CD4-positive, alpha-beta T cell (primary cell): ENCODE measurements at regions not wholly inside any gene's neighbourhood (a gene's known extent, or its start where the extent isn't known, plus 50 kb on each side); places are given as distances from the start of the nearest gene placed in this dataset.

Source experiments
- ATAC-seq: fragments of 200-7000 bp; cut with Tn5 transposase; one replicate; pipeline ENCODE4 v1.10.0; 2022; ENCODE audit warnings: mild to moderate bottlenecking; ENCODE audit not compliant: poor library complexity
- CTCF ChIA-PET: fragments of 350-600 bp; sonication (Branson Sonifier 250); formaldehyde crosslinking; loops from one replicate; lab custom pipeline; 2021; ENCODE audit warnings: antibody characterized with exemption, inconsistent platforms; lab: Charles Lee
- POLR2A ChIA-PET: fragments of 350-600 bp; sonication (Branson Sonifier 250); formaldehyde crosslinking; loops from one replicate; lab custom pipeline; 2021; ENCODE audit warnings: antibody characterized with exemption, inconsistent platforms; lab: Charles Lee
- DNase-seq, 14 experiments: peaks; one replicate each; pipeline ENCODE4 v3.0.0-alpha.2; 2013 to 2020; ENCODE audit warnings: mixed read lengths in 2 of 14
- H3K27ac ChIP-seq, 2 donors: one replicate each; pipeline versions ENCODE4 v1.5.1 to v1.7.0; 2013; ENCODE audit warnings: low read length in 2 of 2, low read depth in 1 of 2, mild to moderate bottlenecking in 1 of 2
- H3K27me3 ChIP-seq, 2 experiments: 1 replicate in 1 of 2; 2 replicates in 1 of 2; pipeline versions ENCODE4 v1.6.1 to v1.7.0; 2013; ENCODE audit warnings: low read length in 2 of 2, control low read depth in 1 of 2, mild to moderate bottlenecking in 1 of 2, moderate library complexity in 1 of 2; ENCODE audit not compliant: insufficient read depth in 2 of 2, control insufficient read depth in 1 of 2
- H3K36me3 ChIP-seq: one replicate; pipeline ENCODE4 v1.6.1; 2013; ENCODE audit warnings: low read length, control low read depth; ENCODE audit not compliant: insufficient read depth
- H3K4me1 ChIP-seq: one replicate; pipeline ENCODE4 v1.6.1; 2013; ENCODE audit warnings: low read length, control low read depth; ENCODE audit not compliant: insufficient read depth
- H3K4me3 ChIP-seq: one replicate; pipeline ENCODE4 v1.5.1; 2013; ENCODE audit warnings: mild to moderate bottlenecking, low read length, moderate library complexity
- H3K9me3 ChIP-seq, 2 experiments: 1 replicate in 1 of 2; 2 replicates in 1 of 2; pipeline versions ENCODE4 v1.6.1 to v1.7.0; 2013; ENCODE audit warnings: low read length in 2 of 2, mild to moderate bottlenecking in 2 of 2, control low read depth in 1 of 2, moderate library complexity in 1 of 2; ENCODE audit not compliant: control insufficient read depth in 1 of 2, insufficient read depth in 1 of 2
- H3K27ac Mint-ChIP-seq: one replicate; pipeline ENCODE4 v1.8.0; 2020; ENCODE audit warnings: mixed read lengths
- H3K27me3 Mint-ChIP-seq: one replicate; pipeline ENCODE4 v1.8.0; 2021; ENCODE audit warnings: mixed read lengths
- H3K36me3 Mint-ChIP-seq: one replicate; pipeline ENCODE4 v1.8.0; 2021; ENCODE audit warnings: low read depth, mixed read lengths
- H3K4me1 Mint-ChIP-seq: one replicate; pipeline ENCODE4 v1.8.0; 2021; ENCODE audit warnings: low read depth, mixed read lengths
- H3K4me3 Mint-ChIP-seq: one replicate; pipeline ENCODE4 v1.8.0; 2020; ENCODE audit warnings: mild to moderate bottlenecking, mixed read lengths
- H3K9me3 Mint-ChIP-seq: one replicate; pipeline ENCODE4 v1.8.0; 2020; ENCODE audit warnings: mixed read lengths
- CTCF ChIP-seq: fragments of 200-600 bp; IDR thresholded peaks from one replicate; pipeline ENCODE4 v1.8.0; 2022; ENCODE audit warnings: antibody characterized with exemption, mild to moderate bottlenecking
- intact Hi-C, 2 experiments: fragments of 100-400 bp; cut with DNase I in 1 of 2; cut with micrococcal nuclease in 1 of 2; formaldehyde crosslinking; loops; one replicate each; pipeline versions ENCODE4 v1.15.1 to v1.9.0; 2023 to 2025; cut with DNase I, micrococcal nuclease

GRCh38 chr3:182636646-182637045 lies 156.7 kb upstream of the ATP11B start:
- H3K27ac Mint-ChIP-seq: no peak overlapping the region
- ChIA-PET POLR2A (no interaction called here), CTCF (interaction anchor here (0.8 kb wide), 1 partner anchor 8 kb away, joined by 3 read pairs; no protein-coding TSS in a partner anchor)
- Histone ChIP-seq H3K27ac (no peak overlapping the region), H3K9me3 (no peaks in the 10 kb centered on the region), H3K27me3 (peaks cover 0 to 7% of the 10 kb centered on the region in 2 experiments), H3K36me3 (no peaks in the 10 kb centered on the region), H3K4me3 (no peak overlapping the region), H3K4me1 (no peaks in the 10 kb centered on the region)
- H3K36me3 Mint-ChIP-seq: no peaks in the 10 kb centered on the region
- intact Hi-C loops: no loop called here
- TF ChIP-seq CTCF: no peak
- no peaks in the 10 kb centered on the region for H3K9me3 Mint-ChIP-seq
- no peaks in the 10 kb centered on the region for H3K4me1 Mint-ChIP-seq
- peaks cover 18% of the 10 kb centered on the region for H3K27me3 Mint-ChIP-seq
- ATAC-seq (no peak), DNase-seq (no peak)
- no peak overlapping the region for H3K4me3 Mint-ChIP-seq

GRCh38 chr3:182637350-182638110 lies 155.8 kb upstream of the ATP11B start:
- CTCF ChIA-PET: interaction anchor here (0.8 kb wide), 1 partner anchor 9 kb away, joined by 3 read pairs; no protein-coding TSS in a partner anchor
- H3K27ac ChIP-seq: no peak overlapping the region
- Mint-ChIP-seq H3K4me3 (no peak overlapping the region), H3K27ac (no peak overlapping the region), H3K4me1 (no peaks in the 10 kb centered on the region), H3K9me3 (no peaks in the 10 kb centered on the region), H3K27me3 (peaks cover 20% of the 10 kb centered on the region), H3K36me3 (no peaks in the 10 kb centered on the region)
- no peaks in the 10 kb centered on the region for H3K9me3 ChIP-seq
- H3K4me1 ChIP-seq: no peaks in the 10 kb centered on the region
- peaks cover 0 to 7% of the 10 kb centered on the region in 2 experiments for H3K27me3 ChIP-seq
- no peak for TF ChIP-seq CTCF
- no peak for DNase-seq
- no peak for ATAC-seq
- no peak overlapping the region for H3K4me3 ChIP-seq
- intact Hi-C loops: no loop called here
- H3K36me3 ChIP-seq: no peaks in the 10 kb centered on the region
- POLR2A ChIA-PET: no interaction called here

GRCh38 chr3:182644013-182644412 lies 149.3 kb upstream of the ATP11B start:
- intact Hi-C loops: no loop called here
- no peak overlapping the region for H3K27ac Mint-ChIP-seq
- TF ChIP-seq CTCF: no peak
- Histone ChIP-seq H3K36me3 (no peaks in the 10 kb centered on the region), H3K9me3 (peaks cover 0 to 4% of the 10 kb centered on the region in 2 experiments), H3K4me1 (no peaks in the 10 kb centered on the region), H3K4me3 (no peak overlapping the region), H3K27ac (no peak overlapping the region), H3K27me3 (peaks cover 2 to 4% of the 10 kb centered on the region in 2 experiments)
- DNase-seq: no peak
- H3K4me3 Mint-ChIP-seq: no peak overlapping the region
- H3K4me1 Mint-ChIP-seq: no peaks in the 10 kb centered on the region
- POLR2A ChIA-PET: no interaction called here
- no peaks in the 10 kb centered on the region for H3K9me3 Mint-ChIP-seq
- H3K27me3 Mint-ChIP-seq: peaks cover 33% of the 10 kb centered on the region
- no peaks in the 10 kb centered on the region for H3K36me3 Mint-ChIP-seq
- CTCF ChIA-PET: no interaction called here
- no peak for ATAC-seq
